ENCODE measurements at regions not wholly inside any gene's neighbourhood (a gene's known extent, or its start where the extent isn't known, plus 50 kb on each side); places are given as distances from the start of the nearest gene placed in this dataset.
"Not testable (repeated sequence)": the region's sequence is repeated elsewhere in the genome, so short reads cannot be mapped to it uniquely, and the experiment has no call there.

DNA sequence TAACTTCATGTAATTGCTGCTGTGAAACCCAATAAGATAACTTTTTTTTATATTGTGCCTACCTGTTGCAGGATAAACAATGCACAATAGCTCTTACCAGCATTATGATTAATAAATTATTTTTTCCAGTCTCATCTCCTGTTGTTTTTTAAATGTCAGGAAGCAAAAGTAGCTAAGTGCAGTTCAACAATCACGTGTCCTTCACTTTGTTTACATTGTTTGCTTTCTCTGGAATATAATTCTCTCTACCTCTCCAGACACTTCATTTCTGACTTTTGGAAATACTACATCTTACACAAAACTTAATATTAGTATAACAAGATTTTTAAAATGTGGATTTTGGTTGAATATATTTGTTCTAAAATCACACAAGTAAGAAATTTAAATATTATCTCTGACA is 1359.4 kb downstream of the SLITRK1 start:
- Histone ChIP-seq H3K27ac (no peak overlapping the region), H3K36me3 (ENCODE audit: insufficient read depth, low read length) (no peaks in the 10 kb centered on the region), H3K4me3 (no peak overlapping the region), H3K9ac (ENCODE audit: insufficient read length) (no peak overlapping the region), H3K9me3 (ENCODE audit: low read depth, low read length) (no peaks in the 10 kb centered on the region)
- TF ChIP-seq EZH2 (IDR thresholded peaks at IDR 0.05) (no peak), FOXP2 (optimal IDR thresholded peaks at IDR 0.05; ENCODE audit: control extremely low read depth, extremely low read length, insufficient read depth) (no peak), POLR2AphosphoS5 (IDR thresholded peaks at IDR 0.05; ENCODE audit: borderline replicate concordance, low read depth, low read length) (no peak)
- DNase-seq (ENCODE audit: low read depth, low spot score), result no peak

DNA sequence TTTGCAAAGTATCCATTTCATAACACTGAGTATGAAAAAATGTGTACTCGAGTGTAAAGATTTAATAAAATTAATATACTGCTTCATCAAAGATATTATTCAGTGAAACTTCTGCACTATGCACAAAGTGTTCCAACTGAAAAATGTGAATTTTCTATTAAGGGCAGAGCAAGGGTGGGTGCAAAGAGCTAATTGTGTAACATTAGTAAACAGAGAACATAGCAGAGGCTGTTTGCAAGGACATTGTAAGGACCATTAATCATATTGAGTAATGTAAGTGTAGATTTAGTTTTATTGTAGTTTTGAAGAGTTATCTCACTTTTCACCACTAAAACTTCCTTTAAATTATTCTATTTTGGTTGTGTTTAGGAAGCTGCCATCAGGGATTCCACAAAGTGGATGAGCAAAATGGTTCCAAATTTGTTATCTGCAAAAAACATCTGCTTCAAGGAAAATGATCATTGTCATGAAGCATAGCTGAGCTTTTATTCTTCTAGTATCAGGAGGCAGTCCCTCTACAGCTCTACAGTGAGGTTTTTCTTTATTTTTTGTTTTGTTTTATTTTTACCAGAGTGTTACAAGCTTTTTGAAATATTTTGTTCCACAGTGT is 1375.4 kb downstream of the SLITRK1 start:
- H3K27ac ChIP-seq, result no peak overlapping the region
- TF ChIP-seq POLR2AphosphoS5 (IDR thresholded peaks at IDR 0.05; ENCODE audit: borderline replicate concordance, low read depth, low read length) (no peak), EZH2 (IDR thresholded peaks at IDR 0.05) (no peak), FOXP2 (optimal IDR thresholded peaks at IDR 0.05; ENCODE audit: control extremely low read depth, extremely low read length, insufficient read depth) (no peak)
- H3K4me3 ChIP-seq, result no peak overlapping the region
- no peak overlapping the region for H3K9ac ChIP-seq (ENCODE audit: insufficient read length)
- H3K36me3 ChIP-seq (ENCODE audit: insufficient read depth, low read length), result no peaks in the 10 kb centered on the region
- DNase-seq (ENCODE audit: low read depth, low spot score), result no peak
- no peaks in the 10 kb centered on the region for H3K9me3 ChIP-seq (ENCODE audit: low read depth, low read length)

DNA sequence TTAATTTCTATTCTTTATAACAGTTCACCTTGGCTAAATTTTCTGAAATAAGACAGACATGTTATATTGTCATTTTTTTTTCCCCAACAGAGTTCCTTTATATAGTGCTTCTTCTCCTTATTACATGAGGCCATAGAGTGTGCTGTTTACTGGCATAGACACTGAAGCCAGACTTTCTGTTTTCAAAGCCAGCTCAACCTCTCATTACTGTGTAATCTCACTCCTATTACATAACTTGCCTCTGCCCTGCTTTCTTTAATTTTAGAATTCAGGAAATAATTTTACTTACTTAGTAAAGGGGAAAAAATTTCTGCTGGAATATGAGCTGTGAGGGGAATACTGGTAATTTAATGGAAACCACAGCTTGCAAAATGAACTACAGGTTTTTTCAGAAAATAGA is 1380.4 kb downstream of the SLITRK1 start:
- Histone ChIP-seq H3K27ac (no peak overlapping the region), H3K9ac (ENCODE audit: insufficient read length) (no peak overlapping the region), H3K36me3 (ENCODE audit: insufficient read depth, low read length) (no peaks in the 10 kb centered on the region), H3K9me3 (ENCODE audit: low read depth, low read length) (no peaks in the 10 kb centered on the region), H3K4me3 (no peak overlapping the region)
- TF ChIP-seq POLR2AphosphoS5 (IDR thresholded peaks at IDR 0.05; ENCODE audit: borderline replicate concordance, low read depth, low read length) (no peak), EZH2 (IDR thresholded peaks at IDR 0.05) (no peak), FOXP2 (optimal IDR thresholded peaks at IDR 0.05; ENCODE audit: control extremely low read depth, extremely low read length, insufficient read depth) (no peak)
- DNase-seq (ENCODE audit: low read depth, low spot score), result no peak

DNA sequence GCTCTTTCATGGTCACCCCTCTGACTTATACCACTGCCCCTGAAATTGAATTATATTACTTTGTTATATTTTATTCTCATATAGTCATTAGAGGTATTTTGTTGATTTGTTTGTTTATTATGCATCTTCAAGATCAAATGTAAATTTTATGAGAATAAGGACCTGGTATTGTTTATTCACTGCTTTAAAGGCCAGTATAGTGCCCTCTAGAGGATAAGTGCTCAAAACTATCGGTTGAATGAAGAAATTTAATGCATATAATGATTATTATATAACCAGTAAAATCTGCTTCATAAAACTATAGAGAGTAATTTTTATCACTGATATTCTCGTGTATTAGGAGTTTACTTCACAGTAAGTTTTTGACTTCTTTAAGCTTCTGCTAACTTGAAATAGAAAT is 1401.9 kb downstream of the SLITRK1 start:
- Histone ChIP-seq H3K9ac (ENCODE audit: insufficient read length) (no peak overlapping the region), H3K27ac (no peak overlapping the region), H3K4me3 (no peak overlapping the region), H3K9me3 (ENCODE audit: low read depth, low read length) (no peaks in the 10 kb centered on the region), H3K36me3 (ENCODE audit: insufficient read depth, low read length) (no peaks in the 10 kb centered on the region)
- TF ChIP-seq POLR2AphosphoS5 (IDR thresholded peaks at IDR 0.05; ENCODE audit: borderline replicate concordance, low read depth, low read length), result no peak
- TF ChIP-seq FOXP2 (optimal IDR thresholded peaks at IDR 0.05; ENCODE audit: control extremely low read depth, extremely low read length, insufficient read depth), result no peak
- TF ChIP-seq EZH2 (IDR thresholded peaks at IDR 0.05), result no peak
- DNase-seq (ENCODE audit: low read depth, low spot score), result no peak

DNA sequence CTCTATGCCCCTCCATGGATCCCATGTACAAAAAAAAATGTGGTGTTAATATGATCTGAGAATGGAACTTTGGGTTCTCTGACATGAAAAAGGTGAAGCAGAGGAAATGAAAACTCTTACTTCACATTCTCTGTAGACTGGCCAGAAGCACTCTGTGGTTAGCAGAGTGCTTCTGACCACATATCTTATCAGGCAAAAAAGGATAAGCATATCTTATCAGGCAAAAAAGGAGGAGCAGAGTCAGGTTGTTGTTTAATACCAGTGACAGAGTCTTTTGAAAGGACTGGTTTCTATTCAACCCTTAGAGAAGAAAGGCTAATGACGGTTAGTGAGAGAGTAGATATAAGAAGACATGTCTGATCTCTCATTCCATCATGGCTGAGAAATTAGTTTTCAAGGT is 1404.8 kb downstream of the SLITRK1 start:
- no peaks in the 10 kb centered on the region for H3K36me3 ChIP-seq (ENCODE audit: insufficient read depth, low read length)
- DNase-seq (ENCODE audit: low read depth, low spot score), result no peak

DNA sequence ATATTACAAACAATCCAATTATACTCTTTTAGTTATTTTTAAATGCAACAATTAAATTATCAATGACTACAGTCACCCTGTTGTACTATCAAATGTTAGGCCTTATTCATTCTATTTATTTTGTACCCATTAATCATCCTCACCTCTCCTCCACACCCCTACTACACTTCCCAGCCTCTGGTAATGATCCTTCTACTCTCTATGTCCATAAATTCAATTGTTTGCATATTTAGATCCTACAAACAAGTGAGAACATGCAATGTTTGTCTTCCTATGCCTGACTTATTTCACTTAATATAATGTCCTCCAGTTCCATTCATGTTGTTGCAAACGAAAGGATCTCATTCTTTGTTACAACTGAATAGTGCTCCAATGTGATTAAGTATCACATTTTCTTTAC is 1414.6 kb downstream of the SLITRK1 start:
- no peaks in the 10 kb centered on the region for H3K36me3 ChIP-seq (ENCODE audit: insufficient read depth, low read length)
- H3K9ac ChIP-seq (ENCODE audit: insufficient read length), result no peak overlapping the region
- no peak overlapping the region for H3K4me3 ChIP-seq
- no peak for TF ChIP-seq POLR2AphosphoS5 (IDR thresholded peaks at IDR 0.05; ENCODE audit: borderline replicate concordance, low read depth, low read length)
- TF ChIP-seq EZH2 (IDR thresholded peaks at IDR 0.05), result no peak
- no peak for TF ChIP-seq FOXP2 (optimal IDR thresholded peaks at IDR 0.05; ENCODE audit: control extremely low read depth, extremely low read length, insufficient read depth)
- no peak for DNase-seq (ENCODE audit: low read depth, low spot score)
- no peak overlapping the region for H3K27ac ChIP-seq
- no peaks in the 10 kb centered on the region for H3K9me3 ChIP-seq (ENCODE audit: low read depth, low read length)

More for the DNA sequence above, 1404.8 kb downstream of the SLITRK1 start:
- H3K9me3 ChIP-seq (ENCODE audit: low read depth, low read length), result no peaks in the 10 kb centered on the region
- H3K9ac ChIP-seq (ENCODE audit: insufficient read length), result no peak overlapping the region
- no peak overlapping the region for H3K27ac ChIP-seq
- no peak for TF ChIP-seq POLR2AphosphoS5 (IDR thresholded peaks at IDR 0.05; ENCODE audit: borderline replicate concordance, low read depth, low read length)
- no peak for TF ChIP-seq EZH2 (IDR thresholded peaks at IDR 0.05)
- TF ChIP-seq FOXP2 (optimal IDR thresholded peaks at IDR 0.05; ENCODE audit: control extremely low read depth, extremely low read length, insufficient read depth), result no peak
- no peak overlapping the region for H3K4me3 ChIP-seq

DNA sequence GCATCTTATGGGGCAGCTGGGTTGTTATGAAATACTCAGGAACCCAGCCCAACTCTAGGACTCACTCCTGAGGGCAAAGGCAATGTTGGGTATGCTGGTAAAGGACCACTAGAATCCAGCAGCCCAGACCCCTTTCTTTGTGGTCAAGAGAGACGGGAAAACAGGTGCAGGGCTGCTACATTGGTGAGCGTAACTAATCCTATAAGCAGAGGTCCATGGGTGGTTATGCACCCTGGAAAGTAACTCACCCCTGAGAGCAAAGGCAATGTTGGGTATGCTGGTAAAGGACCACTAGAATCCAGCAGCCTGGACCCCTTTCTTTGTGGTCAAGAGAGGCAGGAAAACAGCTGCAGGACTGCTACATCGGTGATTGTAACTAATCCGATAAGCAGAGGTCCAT is 1422.7 kb downstream of the SLITRK1 start:
- H3K4me3 ChIP-seq, result not testable (repeated sequence)

DNA sequence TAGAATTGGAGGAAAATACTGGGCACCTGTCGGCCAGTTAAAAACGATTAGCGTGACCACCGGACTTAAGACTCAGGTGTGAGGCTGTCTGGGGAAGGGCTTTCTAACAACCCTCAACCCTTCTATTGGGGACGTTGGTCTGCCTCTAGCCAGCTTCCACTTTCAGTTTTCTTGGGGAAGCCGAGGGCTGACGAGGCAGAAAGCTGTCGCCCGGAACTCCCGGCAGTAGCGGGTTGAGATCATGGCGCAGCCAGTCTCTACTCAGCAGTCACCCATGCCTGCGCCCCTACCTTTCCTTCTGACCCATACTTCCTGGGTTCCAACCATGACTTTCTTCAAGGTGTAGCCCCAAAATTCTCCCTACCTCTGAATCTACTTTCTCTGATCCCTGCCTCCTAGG is 1424.1 kb downstream of the SLITRK1 start:
- no peak for DNase-seq (ENCODE audit: low read depth, low spot score)
- no peak overlapping the region for H3K9ac ChIP-seq (ENCODE audit: insufficient read length)
- no peaks in the 10 kb centered on the region for H3K9me3 ChIP-seq (ENCODE audit: low read depth, low read length)
- H3K27ac ChIP-seq, result no peak overlapping the region
- no peak overlapping the region for H3K4me3 ChIP-seq
- no peaks in the 10 kb centered on the region for H3K36me3 ChIP-seq (ENCODE audit: insufficient read depth, low read length)
- TF ChIP-seq POLR2AphosphoS5 (IDR thresholded peaks at IDR 0.05; ENCODE audit: borderline replicate concordance, low read depth, low read length), result no peak
- TF ChIP-seq EZH2 (IDR thresholded peaks at IDR 0.05), result no peak
- TF ChIP-seq FOXP2 (optimal IDR thresholded peaks at IDR 0.05; ENCODE audit: control extremely low read depth, extremely low read length, insufficient read depth), result no peak

More for the DNA sequence above, 1422.7 kb downstream of the SLITRK1 start:
- H3K36me3 ChIP-seq (ENCODE audit: insufficient read depth, low read length); H3K9ac ChIP-seq (ENCODE audit: insufficient read length); H3K27ac ChIP-seq; DNase-seq (ENCODE audit: low read depth, low spot score); H3K9me3 ChIP-seq (ENCODE audit: low read depth, low read length): not testable (repeated sequence)

DNA sequence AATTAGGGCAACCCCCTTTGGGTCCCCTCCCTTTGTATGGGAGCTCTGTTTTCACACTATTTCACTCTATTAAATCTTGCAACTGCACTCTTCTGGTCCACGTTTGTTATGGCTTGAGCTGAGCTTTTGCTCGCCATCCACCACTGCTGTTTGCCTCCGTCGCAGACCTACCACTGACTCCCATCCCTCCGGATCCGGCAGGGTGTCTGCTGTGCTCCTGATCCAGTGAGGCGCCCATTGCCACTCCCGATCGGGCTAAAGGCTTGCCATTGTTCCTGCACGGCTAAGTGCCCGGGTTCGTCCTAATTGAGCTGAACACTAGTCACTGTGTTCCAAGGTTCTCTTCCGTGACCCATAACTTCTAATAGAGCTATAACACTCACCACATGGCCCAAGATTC is 1424.7 kb downstream of the SLITRK1 start:
- H3K4me3 ChIP-seq; DNase-seq (ENCODE audit: low read depth, low spot score): not testable (repeated sequence)

More for the DNA sequence above, 1424.7 kb downstream of the SLITRK1 start:
- not testable (repeated sequence) for H3K27ac ChIP-seq; H3K36me3 ChIP-seq (ENCODE audit: insufficient read depth, low read length); H3K9me3 ChIP-seq (ENCODE audit: low read depth, low read length); H3K9ac ChIP-seq (ENCODE audit: insufficient read length)

All from SK-N-MC (cell line).